NT2/D1 (cell line): ENCODE measurements at regions not wholly inside any gene's neighbourhood (a gene's known extent, or its start where the extent isn't known, plus 50 kb on each side); places are given as distances from the start of the nearest gene placed in this dataset.
"Not testable (repeated sequence)": the region's sequence is repeated elsewhere in the genome, so short reads cannot be mapped to it uniquely, and the experiment has no call there.

Experiments used
- SUZ12 ChIP-seq: IDR thresholded peaks from 2 replicates; pipeline ENCODE4 v1.6.1; 2011; ENCODE audit not compliant: insufficient read length, insufficient read depth; ENCODE audit errors: extremely low read depth
- YY1 ChIP-seq: IDR thresholded peaks from 2 replicates; pipeline ENCODE4 v1.6.1; 2011; ENCODE audit not compliant: insufficient read length, insufficient read depth
- ZNF274 ChIP-seq: IDR thresholded peaks from 2 replicates; pipeline ENCODE4 v1.6.1; 2011; ENCODE audit warnings: mild to moderate bottlenecking, low read depth, low read length

GRCh38 chr18:8531084-8531483, 78.2 kb upstream of the RAB12 start:
- TF ChIP-seq ZNF274, SUZ12, YY1: not testable (repeated sequence)
